Renal cortical epithelial cell (primary cell): ENCODE measurements at regions not wholly inside any gene's neighbourhood (a gene's known extent, or its start where the extent isn't known, plus 50 kb on each side); places are given as distances from the start of the nearest gene placed in this dataset.

Experiments used
- DNase-seq: peaks from one replicate; pipeline ENCODE4 v3.0.0-alpha.2; 2011; ENCODE audit warnings: low read depth

- no peak for DNase-seq
Measured at GRCh38 chr13:27673911-27674310, 52.2 kb downstream of the POLR1D start.

- peak; percentile 11 for DNase-seq
Measured at GRCh38 chr13:27678306-27679040, 56.8 kb downstream of the POLR1D start.

- no peak for DNase-seq
Measured at GRCh38 chr13:27679396-27679795, 57.7 kb downstream of the POLR1D start.

- no peak for DNase-seq
Measured at GRCh38 chr13:27679896-27680295, 58.2 kb downstream of the POLR1D start.

- no peak for DNase-seq
Measured at GRCh38 chr13:27680465-27680864, 58.8 kb downstream of the POLR1D start.

- no peak for DNase-seq
Measured at GRCh38 chr13:27691207-27691606, 69.5 kb downstream of the POLR1D start.

GRCh38 chr13:27696731-27697130, 75.0 kb downstream of the POLR1D start:
- DNase-seq = no peak

GRCh38 chr13:27699952-27700351, 78.3 kb downstream of the POLR1D start:
- DNase-seq = no peak

- DNase-seq = peak; percentile 2
Measured at GRCh38 chr13:27704681-27705080, 83.0 kb downstream of the POLR1D start.

GRCh38 chr13:27708325-27708724, 84.0 kb upstream of the GSX1 start:
- DNase-seq = no peak

- DNase-seq = no peak
Measured at GRCh38 chr13:27709779-27710178, 82.5 kb upstream of the GSX1 start.

GRCh38 chr13:27712421-27712820, 79.9 kb upstream of the GSX1 start:
- DNase-seq = peak; percentile 17

- no peak for DNase-seq
Measured at GRCh38 chr13:27713767-27714166, 78.5 kb upstream of the GSX1 start.

GRCh38 chr13:27721681-27722080, 70.6 kb upstream of the GSX1 start:
- DNase-seq = no peak

- DNase-seq = no peak
Measured at GRCh38 chr13:27728271-27728670, 64.0 kb upstream of the GSX1 start.

- DNase-seq = no peak
Measured at GRCh38 chr13:27730191-27730590, 62.1 kb upstream of the GSX1 start.
